Panc1 (cell line): ENCODE measurements at regions not wholly inside any gene's neighbourhood (a gene's known extent, or its start where the extent isn't known, plus 50 kb on each side); places are given as distances from the start of the nearest gene placed in this dataset.

Experiments used
- CTCF ChIP-seq: fragments of 450-650 bp; IDR thresholded peaks from 2 replicates; pipeline ENCODE4 v1.5.1; 2017; ENCODE audit warnings: mild to moderate bottlenecking
- POLR2AphosphoS5 ChIP-seq: IDR thresholded peaks from 2 replicates; pipeline ENCODE4 v1.6.1; 2012; ENCODE audit warnings: mild to moderate bottlenecking, low read depth, low read length, moderate library complexity
- REST ChIP-seq, 2 experiments: IDR thresholded peaks; 2 replicates each; pipeline ENCODE4 v1.6.1; 2011 to 2012; ENCODE audit warnings: low read depth in 2 of 2, control low read depth in 1 of 2, low read length in 1 of 2, mild to moderate bottlenecking in 1 of 2, moderate library complexity in 1 of 2; ENCODE audit not compliant: insufficient read depth in 1 of 2

- TF ChIP-seq CTCF (no peak), REST (IDR thresholded peaks at IDR 0.05; ENCODE audit: insufficient read depth in 1 of 2, low read depth in 2 of 2, low read length in 1 of 2) (no peak), POLR2AphosphoS5 (no peak)
Observed at GRCh38 chrX:445727-446126, 59.0 kb upstream of the PPP2R3B start.
